Posterior vena cava (tissue), 2 donors: ENCODE measurements at regions not wholly inside any gene's neighbourhood (a gene's known extent, or its start where the extent isn't known, plus 50 kb on each side); places are given as distances from the start of the nearest gene placed in this dataset.

ENCODE experiments used
- DNase-seq: peaks from one replicate; pipeline ENCODE4 v3.0.0-alpha.2; 2020; ENCODE audit warnings: low spot score
- intact Hi-C, 2 donors: fragments of 100-400 bp; cut with DNase I; formaldehyde crosslinking; loops; one replicate each; pipeline versions ENCODE4 v1.14.1 to v1.14.2; 2022 to 2023
- donor health status: DM: yes; HTN: yes; CAD: no.
- donor health status: DM: yes; HTN: yes; CAD: no.

DNA sequence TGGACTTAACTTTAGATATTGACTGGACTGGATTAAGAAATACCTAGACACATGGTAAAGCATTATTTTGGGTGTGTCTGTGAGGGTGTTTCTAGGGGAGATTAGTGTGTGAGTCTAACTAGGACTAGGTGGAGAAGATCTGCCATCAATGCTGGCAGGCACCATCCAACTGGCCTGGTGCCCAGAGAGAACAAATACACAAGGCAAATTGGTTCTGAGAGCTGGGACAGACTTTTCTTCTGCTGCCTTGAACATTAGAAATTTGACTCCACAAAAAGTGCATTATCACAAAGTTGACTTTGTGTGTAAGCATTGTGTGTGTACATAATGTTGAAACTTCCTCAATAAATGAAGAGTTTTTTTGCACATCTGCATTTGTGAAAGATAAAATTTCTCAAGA, 522.1 kb downstream of the SUCLA2 start:
- no peak for DNase-seq
- intact Hi-C loops: no loop called here

GRCh38 chr13:47475441-47475948, 525.6 kb downstream of the SUCLA2 start:
- intact Hi-C loops: no loop called here
- no peak for DNase-seq

DNA sequence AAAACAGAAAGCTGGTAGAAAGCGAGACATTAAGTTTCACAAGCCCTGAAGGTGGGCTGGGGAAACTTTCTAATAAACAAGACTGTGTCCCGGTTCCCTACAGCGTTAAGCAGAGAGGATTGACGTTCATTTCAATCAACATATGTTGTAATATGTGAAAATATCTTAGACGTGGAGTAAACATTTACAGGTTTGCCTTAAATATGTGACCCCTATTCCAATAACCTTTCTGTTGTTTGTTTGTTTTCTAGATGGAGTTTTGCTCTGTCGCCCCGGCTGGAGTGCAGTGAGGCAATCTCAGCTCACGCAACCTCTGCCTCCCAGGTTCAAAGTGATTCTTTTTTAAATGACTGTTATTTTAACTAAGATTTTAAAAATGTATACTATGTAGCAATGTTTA, 526.2 kb downstream of the SUCLA2 start:
- intact Hi-C loops: no loop called here
- no peak for DNase-seq

DNA sequence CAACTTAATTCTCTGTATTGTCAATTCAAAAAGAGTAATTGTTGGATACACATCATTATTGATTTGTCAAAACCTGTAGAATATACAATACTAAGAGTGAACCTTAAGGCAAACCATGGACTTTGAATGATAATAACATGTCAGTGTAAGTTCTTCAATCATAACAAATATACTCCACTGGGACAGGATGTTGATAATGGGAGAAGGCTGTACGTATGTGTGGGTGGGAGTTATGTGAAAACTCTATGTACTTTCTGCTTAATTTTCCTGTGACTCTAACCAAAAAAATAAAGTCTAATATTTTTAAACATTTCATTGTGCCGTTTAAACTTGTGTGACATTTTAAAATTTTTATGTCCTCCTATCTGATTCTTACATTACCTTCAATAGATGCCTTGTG, 526.7 kb downstream of the SUCLA2 start:
- intact Hi-C loops: no loop called here
- DNase-seq: no peak

DNA sequence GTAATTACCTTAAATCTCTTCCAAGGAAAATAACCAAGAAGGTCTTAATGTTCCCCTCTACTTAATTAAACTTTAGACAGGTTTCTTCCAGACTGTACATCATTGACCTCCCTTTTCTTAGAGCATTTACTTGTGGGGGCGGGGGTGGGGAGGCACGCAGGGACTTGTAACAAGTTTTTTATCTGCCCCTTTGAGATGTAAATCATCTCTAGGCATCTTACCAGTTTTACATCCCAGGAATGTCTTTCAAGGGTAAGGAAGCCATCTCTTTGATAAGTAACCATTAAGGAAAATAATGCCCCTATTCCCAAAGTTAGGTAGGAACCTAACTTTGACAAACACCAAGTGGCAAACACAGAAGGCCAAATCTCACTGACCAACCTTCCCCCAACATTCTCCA, 528.6 kb downstream of the SUCLA2 start:
- intact Hi-C loops: no loop called here
- DNase-seq: no peak

DNA sequence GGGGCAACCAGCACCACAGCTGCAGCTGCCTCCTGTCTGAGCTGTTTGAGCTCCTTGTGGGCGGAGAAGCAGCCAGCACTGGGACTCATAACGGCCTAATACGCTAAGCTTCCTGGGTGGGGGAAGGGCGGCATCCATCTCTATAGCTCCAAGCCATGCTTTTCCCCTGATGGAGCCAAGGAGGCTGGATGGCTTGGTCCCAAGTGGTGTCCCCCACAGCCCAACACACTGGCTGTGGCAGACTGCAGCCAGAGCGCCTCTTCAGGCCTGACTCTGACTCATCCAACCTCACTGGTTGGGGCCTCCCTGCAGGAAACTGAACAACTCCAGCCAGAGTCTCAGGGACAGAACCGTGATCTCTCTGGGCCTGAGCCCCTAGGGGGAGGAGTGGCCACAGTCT, 537.3 kb downstream of the SUCLA2 start:
- intact Hi-C loops: no loop called here

GRCh38 chr13:47463002-47463401, 538.1 kb downstream of the SUCLA2 start:
- no peak for DNase-seq
- intact Hi-C loops: no loop called here

More for the DNA sequence above, 537.3 kb downstream of the SUCLA2 start:
- no peak for DNase-seq

- intact Hi-C loops: no loop called here
- DNase-seq: no peak
These were observed 539.3 kb downstream of the SUCLA2 start for GRCh38 chr13:47461816-47462215.

DNA sequence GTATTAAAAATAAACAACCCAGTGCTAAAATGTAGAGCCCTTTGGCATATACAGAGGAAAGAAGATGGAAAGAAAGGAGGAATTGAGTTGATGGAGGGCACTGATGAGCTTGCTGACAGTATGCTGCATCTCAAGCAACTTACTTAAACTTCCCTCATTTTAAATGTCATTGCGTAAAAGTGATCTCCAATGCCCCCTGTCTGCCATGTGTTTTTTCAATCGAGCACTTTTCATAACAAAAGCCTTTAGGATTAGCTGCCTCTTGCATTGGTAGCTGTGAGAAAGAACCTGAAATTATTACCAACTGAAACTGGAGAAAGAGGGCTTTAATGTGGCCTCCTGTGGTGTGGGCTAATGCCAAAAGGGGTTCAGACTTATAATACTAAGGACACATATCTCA, 541.6 kb downstream of the SUCLA2 start:
- DNase-seq: no peak
- intact Hi-C loops: no loop called here

GRCh38 chr13:47457626-47458025, 543.4 kb downstream of the SUCLA2 start:
- DNase-seq: no peak
- intact Hi-C loops: no loop called here

- intact Hi-C loops: no loop called here
- no peak for DNase-seq
These were observed 545.4 kb downstream of the SUCLA2 start for GRCh38 chr13:47455626-47456025.

- DNase-seq: no peak
- intact Hi-C loops: no loop called here
These were observed 546.1 kb downstream of the SUCLA2 start for GRCh38 chr13:47454986-47455385.

DNA sequence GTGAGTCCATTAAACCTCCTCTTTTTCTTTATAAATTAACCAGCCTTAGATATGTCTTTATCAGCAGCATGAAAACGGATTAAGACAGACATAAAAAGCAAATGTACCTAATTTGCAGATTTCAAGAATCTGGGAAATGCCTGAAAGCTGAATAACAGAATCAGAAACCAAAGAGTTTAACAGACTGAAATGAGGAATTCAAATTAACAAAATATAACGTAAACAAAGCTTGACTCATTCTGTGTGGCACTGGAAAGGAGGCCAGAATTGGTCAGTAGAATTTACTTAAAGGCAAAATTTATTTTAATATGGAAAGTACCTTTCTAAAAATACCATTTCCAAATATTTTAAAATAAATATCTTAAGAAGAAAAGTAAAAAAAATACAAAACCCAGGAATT, 540.6 kb upstream of the HTR2A start:
- intact Hi-C loops: no loop called here
- DNase-seq: no peak

DNA sequence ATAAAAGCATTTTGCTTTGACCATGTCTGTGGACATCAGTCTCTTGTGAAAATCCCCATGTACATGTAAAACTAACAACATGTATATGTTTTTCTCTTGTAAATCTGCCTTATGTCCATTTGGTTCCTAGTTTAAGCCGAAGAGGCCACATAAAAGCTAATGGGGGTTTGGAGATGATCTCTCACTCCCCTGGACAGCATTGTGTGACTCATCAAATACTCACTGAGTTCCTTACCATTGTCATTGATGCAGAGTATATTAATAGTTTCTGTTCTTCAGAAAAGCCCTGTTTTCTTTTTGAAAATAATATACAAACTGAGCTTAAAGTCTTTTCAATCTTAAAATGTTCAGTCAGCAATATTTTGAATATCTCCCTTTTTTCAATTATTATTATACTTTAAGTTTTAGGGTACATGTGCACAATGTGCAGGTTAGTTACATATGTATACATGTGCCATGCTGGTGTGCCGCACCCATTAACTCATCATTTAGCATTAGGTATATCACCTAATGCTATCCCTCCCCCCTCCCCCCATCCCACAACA, 536.7 kb upstream of the HTR2A start:
- DNase-seq: no peak
- intact Hi-C loops: no loop called here

DNA sequence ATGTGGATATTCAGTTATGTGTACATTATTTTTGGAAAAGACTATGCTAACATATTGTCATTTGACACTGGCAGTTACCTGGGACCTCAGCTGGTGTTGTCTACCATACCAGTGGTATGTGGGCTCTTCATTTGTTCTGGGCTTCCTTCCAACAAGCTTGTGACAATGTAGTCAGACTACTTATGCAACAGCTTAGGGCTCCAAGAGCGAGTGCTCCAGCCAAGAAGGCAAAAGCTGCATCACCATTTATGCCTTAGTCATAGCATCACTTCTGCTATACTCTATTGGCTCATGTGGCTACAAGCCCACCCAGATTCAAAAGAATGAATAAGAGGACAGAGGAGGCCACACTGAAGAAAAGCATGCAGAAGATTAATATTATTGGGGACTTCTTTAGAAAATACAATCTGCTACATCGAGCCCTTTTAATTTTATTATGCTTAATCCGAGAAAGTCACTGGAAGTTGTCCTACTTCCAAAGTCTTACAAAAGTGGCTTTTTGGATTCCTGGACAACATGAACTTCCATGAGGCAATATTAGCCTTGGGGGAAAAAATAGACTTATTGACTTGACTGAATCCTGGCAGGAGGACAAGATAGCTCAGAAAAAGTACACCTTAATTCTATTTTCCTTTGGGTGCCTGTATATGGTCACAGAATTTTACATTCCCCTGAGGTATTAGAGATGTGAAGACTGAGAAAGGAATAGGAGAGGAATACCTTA, 529.4 kb upstream of the HTR2A start:
- peak; percentile 78 for DNase-seq

DNA sequence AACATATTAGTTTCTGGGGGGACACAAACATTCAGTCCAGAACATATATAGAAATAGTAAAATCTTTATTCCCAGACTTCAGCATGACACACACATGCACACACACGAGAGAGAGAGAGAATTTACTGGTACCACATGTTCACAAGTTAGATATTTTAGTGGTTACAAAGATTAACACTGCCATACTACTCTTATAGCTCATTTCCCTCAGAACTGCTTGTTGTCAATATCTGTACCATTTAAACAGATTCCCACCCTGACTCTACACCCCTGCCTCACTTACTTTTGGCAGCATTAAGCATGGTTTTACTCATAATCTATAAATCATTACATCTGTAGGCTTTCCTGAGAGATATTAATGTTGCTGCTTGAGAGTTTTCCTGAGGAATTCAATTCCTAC, 524.7 kb upstream of the HTR2A start:
- DNase-seq: no peak
- intact Hi-C loops: no loop called here

More for the DNA sequence above, 529.4 kb upstream of the HTR2A start:
- intact Hi-C loops: no loop called here

DNA sequence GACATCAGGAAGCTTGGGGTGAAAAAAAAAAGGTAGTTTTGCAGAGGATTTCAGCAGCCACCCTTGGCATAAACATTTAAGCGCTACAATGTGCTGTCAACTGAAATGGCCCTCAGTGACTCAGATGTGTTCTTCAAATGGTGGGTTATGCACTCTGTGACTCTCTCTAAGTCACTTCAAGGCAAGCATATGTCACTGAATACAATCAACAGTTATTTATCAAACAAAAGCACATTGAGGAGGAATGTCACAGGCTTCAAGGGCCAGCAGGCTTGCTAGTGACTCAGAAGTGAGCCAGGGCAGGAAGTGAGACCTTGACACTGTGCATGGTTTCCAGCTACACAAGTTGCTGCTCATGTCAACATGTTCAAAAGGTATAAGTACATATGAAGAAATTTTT, 523.7 kb upstream of the HTR2A start:
- DNase-seq: no peak
- intact Hi-C loops: no loop called here

GRCh38 chr13:47420020-47420419, 523.2 kb upstream of the HTR2A start:
- intact Hi-C loops: no loop called here

GRCh38 chr13:47418206-47418920, 521.5 kb upstream of the HTR2A start:
- intact Hi-C loops: no loop called here

More at GRCh38 chr13:47420020-47420419, 523.2 kb upstream of the HTR2A start:
- no peak for DNase-seq

DNA sequence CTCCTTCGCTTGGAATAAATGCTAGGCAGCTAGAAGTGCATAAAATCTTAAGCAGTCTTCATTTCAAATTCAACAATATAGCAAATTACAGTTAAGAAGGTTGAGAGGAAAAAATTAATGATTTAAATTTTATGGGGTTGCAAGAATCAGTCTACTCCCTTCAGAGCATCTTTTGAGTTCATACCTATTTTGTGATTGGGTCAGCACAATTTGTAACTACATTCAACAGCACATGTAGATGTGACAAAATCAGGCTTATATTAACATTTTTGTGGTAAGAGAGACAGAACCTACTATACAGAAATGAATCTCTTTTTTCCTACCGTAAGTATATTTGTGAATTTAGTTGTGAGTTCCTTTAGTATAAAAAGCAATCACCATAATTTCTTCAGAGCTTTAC, 520.6 kb upstream of the HTR2A start:
- intact Hi-C loops: no loop called here
- no peak for DNase-seq

More at GRCh38 chr13:47418206-47418920, 521.5 kb upstream of the HTR2A start:
- no peak for DNase-seq

DNA sequence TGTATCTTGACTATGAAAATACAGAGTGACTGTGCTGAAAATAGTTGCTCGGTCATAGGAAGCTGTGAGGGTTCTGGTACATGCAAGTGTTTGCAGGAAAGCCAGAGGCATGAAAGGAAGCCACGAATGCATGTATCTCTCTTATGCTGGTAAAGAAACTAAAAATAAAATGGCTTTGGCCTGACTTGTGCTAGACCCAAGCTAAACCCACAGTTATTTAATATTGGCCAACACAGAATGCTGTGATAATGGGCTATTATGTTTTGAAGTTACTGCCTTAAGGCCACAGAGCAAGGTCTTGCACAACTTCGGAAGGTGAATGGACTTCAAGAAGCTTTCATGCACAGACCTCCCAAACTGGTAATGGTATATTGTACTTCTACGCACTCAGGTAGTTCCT, 518.2 kb upstream of the HTR2A start:
- no peak for DNase-seq
- intact Hi-C loops: no loop called here
